Ascending aorta (tissue), 2 donors: ENCODE measurements at regions not wholly inside any gene's neighbourhood (a gene's known extent, or its start where the extent isn't known, plus 50 kb on each side); places are given as distances from the start of the nearest gene placed in this dataset.

Experiments used
- DNase-seq, 2 donors: peaks; one replicate each; pipeline ENCODE4 v3.0.0-alpha.2; 2019; ENCODE audit warnings: low spot score in 2 of 2
- H3K27ac ChIP-seq, 2 donors: fragments of 200-600 bp; sonication (generic); one replicate each; pipeline ENCODE4 v1.5.1; 2016 to 2017; ENCODE audit warnings: mild to moderate bottlenecking in 1 of 2
- H3K27me3 ChIP-seq: fragments of 200-600 bp; sonication (generic); one replicate; pipeline ENCODE4 v1.5.1; 2017
- H3K36me3 ChIP-seq, 2 donors: fragments of 200-600 bp; sonication (generic); one replicate each; pipeline ENCODE4 v1.5.1; 2016
- H3K4me1 ChIP-seq, 2 donors: fragments of 200-600 bp; sonication (generic); one replicate each; pipeline ENCODE4 v1.5.1; 2016 to 2017; ENCODE audit warnings: mild to moderate bottlenecking in 1 of 2
- H3K4me3 ChIP-seq, 2 donors: fragments of 200-600 bp; sonication (generic); one replicate each; pipeline ENCODE4 v1.5.1; 2016 to 2017; ENCODE audit warnings: mild to moderate bottlenecking in 1 of 2
- H3K9me3 ChIP-seq, 2 donors: fragments of 200-600 bp; sonication (generic); one replicate each; pipeline ENCODE4 v1.5.1; 2016
- intact Hi-C: fragments of 100-400 bp; cut with DNase I; formaldehyde crosslinking; loops from one replicate; pipeline ENCODE4 v1.15.1; 2023
- TF ChIP-seq, protein P1 (sequence below), 3 experiments: fragments of 200-600 bp in 2 of 3; fragments of 450-650 bp in 1 of 3; sonication (generic) in 2 of 3; IDR thresholded peaks; one replicate each; pipeline ENCODE4 v1.5.1; 2016 to 2019; ENCODE audit warnings: antibody characterized with exemption in 3 of 3, mild to moderate bottlenecking in 1 of 3, moderate library complexity in 1 of 3

DNA sequence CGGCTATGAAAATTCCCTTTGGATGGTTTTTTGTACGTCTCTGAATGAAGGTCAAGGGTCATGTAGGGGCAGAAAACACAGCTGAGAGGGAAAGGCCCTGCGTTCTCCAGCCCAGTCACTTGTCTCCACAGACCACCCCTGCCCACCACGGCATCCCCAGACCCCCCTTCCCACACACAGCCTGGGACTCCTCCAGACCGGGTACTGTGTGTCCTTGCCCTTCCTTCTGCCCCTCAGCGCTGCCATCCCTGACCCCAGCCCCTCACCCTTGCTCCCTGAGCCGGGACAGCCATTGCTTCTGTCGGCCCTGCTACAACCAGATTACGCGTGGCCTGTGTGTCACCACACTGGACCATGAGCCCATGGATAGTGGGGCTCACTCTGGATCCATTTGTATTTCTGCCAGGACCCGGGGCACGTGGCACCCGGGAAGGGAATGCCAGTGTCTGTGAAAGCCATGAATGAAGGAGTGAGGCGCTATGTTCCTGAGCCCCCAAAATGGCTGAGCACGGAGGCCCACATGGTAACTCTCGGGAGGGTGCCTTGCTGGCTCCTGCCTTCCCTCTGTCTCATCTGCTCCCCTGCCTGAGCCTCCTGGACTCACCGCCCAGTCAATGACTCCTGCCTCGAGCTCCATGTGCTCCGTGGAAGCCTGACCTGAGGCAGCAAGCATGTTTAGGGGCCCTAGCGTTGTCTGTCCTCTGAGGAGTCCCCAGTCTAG, 139.1 kb upstream of the FOXF1 start:
- no peak overlapping the region for H3K27ac ChIP-seq
- DNase-seq, result no peak
- H3K4me1 ChIP-seq, result no peaks in the 10 kb centered on the region
- TF ChIP-seq, protein P1, sequence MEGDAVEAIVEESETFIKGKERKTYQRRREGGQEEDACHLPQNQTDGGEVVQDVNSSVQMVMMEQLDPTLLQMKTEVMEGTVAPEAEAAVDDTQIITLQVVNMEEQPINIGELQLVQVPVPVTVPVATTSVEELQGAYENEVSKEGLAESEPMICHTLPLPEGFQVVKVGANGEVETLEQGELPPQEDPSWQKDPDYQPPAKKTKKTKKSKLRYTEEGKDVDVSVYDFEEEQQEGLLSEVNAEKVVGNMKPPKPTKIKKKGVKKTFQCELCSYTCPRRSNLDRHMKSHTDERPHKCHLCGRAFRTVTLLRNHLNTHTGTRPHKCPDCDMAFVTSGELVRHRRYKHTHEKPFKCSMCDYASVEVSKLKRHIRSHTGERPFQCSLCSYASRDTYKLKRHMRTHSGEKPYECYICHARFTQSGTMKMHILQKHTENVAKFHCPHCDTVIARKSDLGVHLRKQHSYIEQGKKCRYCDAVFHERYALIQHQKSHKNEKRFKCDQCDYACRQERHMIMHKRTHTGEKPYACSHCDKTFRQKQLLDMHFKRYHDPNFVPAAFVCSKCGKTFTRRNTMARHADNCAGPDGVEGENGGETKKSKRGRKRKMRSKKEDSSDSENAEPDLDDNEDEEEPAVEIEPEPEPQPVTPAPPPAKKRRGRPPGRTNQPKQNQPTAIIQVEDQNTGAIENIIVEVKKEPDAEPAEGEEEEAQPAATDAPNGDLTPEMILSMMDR (IDR thresholded peaks at IDR 0.05), result no peak
- no peak overlapping the region for H3K4me3 ChIP-seq
- H3K9me3 ChIP-seq, result peaks cover 0 to 5% of the 10 kb centered on the region in 2 donors
- H3K36me3 ChIP-seq, result no peaks in the 10 kb centered on the region
- intact Hi-C loops, result no loop called here
- H3K27me3 ChIP-seq, result no peaks in the 10 kb centered on the region

DNA sequence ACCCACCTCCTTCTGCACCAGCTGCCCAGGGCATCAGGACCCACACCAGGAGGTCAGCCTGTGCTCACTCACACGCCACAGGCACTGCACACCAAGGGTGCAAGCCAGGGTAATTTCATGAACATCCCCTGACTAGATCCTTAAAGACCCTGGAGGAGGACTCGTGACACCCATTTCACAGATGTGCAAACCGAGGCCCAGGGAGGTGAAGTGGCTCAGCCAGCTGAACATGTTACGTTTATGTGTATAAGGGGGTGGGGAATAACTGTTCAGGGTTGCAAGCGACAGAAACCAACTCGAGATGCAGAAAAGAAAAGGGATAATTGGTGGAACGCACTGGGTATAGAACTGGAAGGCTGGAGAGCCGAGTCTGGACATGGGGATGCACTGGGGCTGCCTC, 138.1 kb upstream of the FOXF1 start:
- Histone ChIP-seq H3K4me3 (no peak overlapping the region), H3K36me3 (no peaks in the 10 kb centered on the region), H3K27ac (no peak overlapping the region), H3K27me3 (no peaks in the 10 kb centered on the region), H3K9me3 (peaks cover 0 to 5% of the 10 kb centered on the region in 2 donors), H3K4me1 (no peaks in the 10 kb centered on the region)
- intact Hi-C loops, result no loop called here
- TF ChIP-seq, protein P1 (IDR thresholded peaks at IDR 0.05), result no peak
- no peak for DNase-seq

DNA sequence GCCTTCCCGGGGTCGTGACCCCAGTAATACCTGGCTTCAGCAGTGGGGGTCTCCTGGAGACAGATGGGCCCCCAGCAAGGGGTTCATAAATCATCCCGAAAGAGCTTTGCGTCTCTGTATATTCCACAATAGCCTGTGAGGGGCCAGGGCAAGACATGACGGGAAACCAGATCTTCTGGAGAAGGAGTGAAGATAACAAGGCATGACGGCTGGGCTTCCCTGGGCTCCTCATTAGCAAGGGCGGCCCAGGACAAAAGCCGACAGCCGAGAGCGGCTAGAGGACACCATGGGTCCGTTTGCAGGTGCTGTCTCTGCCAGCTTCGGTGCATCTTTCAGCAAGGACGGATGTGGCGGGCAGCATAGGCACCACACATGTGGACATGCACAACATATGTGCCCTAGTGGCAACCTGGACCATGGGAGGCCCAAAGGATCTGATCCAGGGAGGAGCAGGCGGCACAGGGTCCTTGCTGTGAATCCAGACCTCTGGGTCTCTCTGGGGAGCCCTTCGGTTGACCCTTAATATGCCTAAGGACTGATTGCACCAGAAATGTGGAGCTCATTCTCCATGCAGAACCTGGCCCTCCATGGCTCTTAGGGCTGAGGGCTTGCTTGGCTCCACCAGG, 136.9 kb upstream of the FOXF1 start:
- H3K27me3 ChIP-seq, result no peaks in the 10 kb centered on the region
- TF ChIP-seq, protein P1 (IDR thresholded peaks at IDR 0.05), result no peak
- no peak overlapping the region for H3K27ac ChIP-seq
- peaks cover 0 to 5% of the 10 kb centered on the region in 2 donors for H3K9me3 ChIP-seq
- no peak for DNase-seq
- no peaks in the 10 kb centered on the region for H3K4me1 ChIP-seq
- intact Hi-C loops, result no loop called here
- no peak overlapping the region for H3K4me3 ChIP-seq
- no peaks in the 10 kb centered on the region for H3K36me3 ChIP-seq

DNA sequence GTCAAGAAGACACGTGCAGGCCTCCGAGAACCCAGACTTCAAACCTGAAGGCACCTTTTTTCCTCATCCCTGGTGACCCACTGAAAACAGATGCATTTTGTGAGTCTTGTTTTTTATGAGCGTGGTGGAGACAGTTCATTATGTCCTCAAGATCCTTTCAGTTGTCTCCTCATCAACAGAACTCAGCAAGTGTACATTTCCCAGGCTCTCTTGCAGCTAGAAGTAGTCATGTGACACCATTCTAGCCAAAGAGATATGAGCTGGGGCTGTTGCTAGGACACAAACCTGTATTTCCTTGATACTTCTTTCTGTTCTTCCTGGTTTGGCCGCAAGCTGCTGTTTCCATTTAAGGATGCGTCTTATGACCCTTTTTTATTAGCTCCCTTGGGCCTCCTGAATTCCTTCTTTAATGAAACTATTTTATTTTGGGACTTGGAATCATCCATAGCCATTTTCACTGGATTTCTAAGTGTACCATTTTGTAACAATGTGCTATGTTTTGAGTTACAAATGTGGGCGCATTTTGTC, 135.7 kb upstream of the FOXF1 start:
- Histone ChIP-seq H3K36me3 (no peaks in the 10 kb centered on the region), H3K27ac (no peak overlapping the region), H3K9me3 (peaks cover 0 to 5% of the 10 kb centered on the region in 2 donors), H3K4me1 (no peaks in the 10 kb centered on the region), H3K27me3 (no peaks in the 10 kb centered on the region), H3K4me3 (no peak overlapping the region)
- intact Hi-C loops, result no loop called here
- TF ChIP-seq, protein P1 (IDR thresholded peaks at IDR 0.05), result no peak
- DNase-seq, result no peak

DNA sequence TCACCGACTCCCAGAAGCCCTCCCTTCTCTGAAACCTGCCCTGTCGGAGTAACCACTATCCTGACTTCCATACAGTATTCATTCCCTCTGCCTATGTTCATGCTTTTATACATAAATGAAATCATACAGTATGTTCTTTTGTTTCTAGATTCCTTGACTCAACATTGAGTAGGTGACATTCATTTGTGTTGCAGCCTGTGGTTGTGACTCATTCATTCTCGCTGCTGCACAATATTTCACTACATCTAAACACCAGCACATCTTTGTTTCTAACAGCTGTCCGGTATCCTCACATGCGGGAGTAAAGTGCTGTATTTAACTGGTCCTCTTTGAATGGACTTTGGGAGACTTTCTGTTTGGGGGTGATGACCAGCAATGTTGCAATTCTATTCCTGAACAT, 135.0 kb upstream of the FOXF1 start:
- no peak for DNase-seq
- intact Hi-C loops, result no loop called here
- no peak overlapping the region for H3K27ac ChIP-seq

More for the DNA sequence above, 135.0 kb upstream of the FOXF1 start:
- Histone ChIP-seq H3K4me1 (no peaks in the 10 kb centered on the region), H3K4me3 (no peak overlapping the region), H3K27me3 (no peaks in the 10 kb centered on the region), H3K36me3 (no peaks in the 10 kb centered on the region), H3K9me3 (peaks cover 0 to 5% of the 10 kb centered on the region in 2 donors)
- TF ChIP-seq, protein P1 (IDR thresholded peaks at IDR 0.05), result no peak
